HG03060 (cell line): ENCODE measurements at regions not wholly inside any gene's neighbourhood (a gene's known extent, or its start where the extent isn't known, plus 50 kb on each side); places are given as distances from the start of the nearest gene placed in this dataset.

Experiments
- ATAC-seq: cut with Tn5 transposase; IDR thresholded peaks from one replicate; pipeline ENCODE4 v1.9.1; 2021; ENCODE audit warnings: low read depth, moderate number of reproducible peaks; ENCODE audit not compliant: unreplicated experiment

GRCh38 chr13:22336460-22336859, 665.6 kb downstream of the FGF9 start:
- ATAC-seq: no peak

- no peak for ATAC-seq
These were observed 686.3 kb downstream of the FGF9 start for GRCh38 chr13:22357132-22357531.

GRCh38 chr13:22369090-22369489, 698.2 kb downstream of the FGF9 start:
- ATAC-seq: no peak

GRCh38 chr13:22369840-22370239, 699.0 kb downstream of the FGF9 start:
- ATAC-seq: no peak

GRCh38 chr13:22372261-22372660, 701.4 kb downstream of the FGF9 start:
- ATAC-seq: no peak

- ATAC-seq: no peak
These were observed 704.3 kb downstream of the FGF9 start for GRCh38 chr13:22375151-22375550.

GRCh38 chr13:22387899-22388298, 717.0 kb downstream of the FGF9 start:
- ATAC-seq: no peak

GRCh38 chr13:22399801-22400420, 729.0 kb downstream of the FGF9 start:
- ATAC-seq: no peak

- ATAC-seq: no peak
These were observed 731.8 kb downstream of the FGF9 start for GRCh38 chr13:22402682-22403081.

- ATAC-seq: no peak
These were observed 732.3 kb downstream of the FGF9 start for GRCh38 chr13:22403144-22403543.

GRCh38 chr13:22405891-22406290, 735.0 kb downstream of the FGF9 start:
- no peak for ATAC-seq

- ATAC-seq: no peak
These were observed 741.6 kb downstream of the FGF9 start for GRCh38 chr13:22412452-22412851.

- ATAC-seq: no peak
These were observed 751.1 kb downstream of the FGF9 start for GRCh38 chr13:22422023-22422422.

- ATAC-seq: no peak
These were observed 751.8 kb downstream of the FGF9 start for GRCh38 chr13:22422712-22423111.

GRCh38 chr13:22423261-22423660, 752.4 kb downstream of the FGF9 start:
- ATAC-seq: no peak

- no peak for ATAC-seq
These were observed 754.2 kb downstream of the FGF9 start for GRCh38 chr13:22425087-22425486.

- no peak for ATAC-seq
These were observed 753.7 kb upstream of the SGCG start for GRCh38 chr13:22427066-22427465.

- no peak for ATAC-seq
These were observed 753.0 kb upstream of the SGCG start for GRCh38 chr13:22427783-22428182.

- ATAC-seq: no peak
These were observed 752.5 kb upstream of the SGCG start for GRCh38 chr13:22428188-22428828.

GRCh38 chr13:22432690-22433089, 748.1 kb upstream of the SGCG start:
- ATAC-seq: no peak

- ATAC-seq: no peak
These were observed 733.5 kb upstream of the SGCG start for GRCh38 chr13:22447132-22447886.

GRCh38 chr13:22449251-22449650, 731.5 kb upstream of the SGCG start:
- ATAC-seq: no peak
